Psoas muscle (tissue), 7 donors: ENCODE measurements at regions not wholly inside any gene's neighbourhood (a gene's known extent, or its start where the extent isn't known, plus 50 kb on each side); places are given as distances from the start of the nearest gene placed in this dataset.

Experiments used
- ATAC-seq, 4 donors: fragments of 200-7000 bp; cut with Tn5 transposase; one replicate each; pipeline ENCODE4 v1.9.1; 2020; ENCODE audit warnings: moderate library complexity in 3 of 4, mild to moderate bottlenecking in 2 of 4
- DNase-seq, 2 donors: peaks; one replicate each; pipeline ENCODE4 v3.0.0-alpha.2; 2020
- H3K27ac ChIP-seq: fragments of 200-600 bp; one replicate; pipeline ENCODE4 v1.8.0; 2022
- H3K27me3 ChIP-seq, 3 donors: fragments of 200-600 bp in 1 of 3; one replicate each; pipeline versions ENCODE4 v1.6.1 to v1.8.0; 2013 to 2022; ENCODE audit warnings: low read length in 2 of 3, mild to moderate bottlenecking in 2 of 3, moderate library complexity in 1 of 3; ENCODE audit not compliant: insufficient read depth in 3 of 3
- H3K36me3 ChIP-seq, 2 donors: fragments of 200-600 bp in 1 of 2; one replicate each; pipeline versions ENCODE4 v1.6.1 to v1.8.0; 2013 to 2022; ENCODE audit warnings: low read depth in 1 of 2, mild to moderate bottlenecking in 1 of 2, moderate library complexity in 1 of 2; ENCODE audit not compliant: insufficient read depth in 1 of 2
- H3K4me1 ChIP-seq: fragments of 200-600 bp; one replicate; pipeline ENCODE4 v1.8.0; 2022
- H3K4me3 ChIP-seq: fragments of 200-600 bp; one replicate; pipeline ENCODE4 v1.8.0; 2022; ENCODE audit warnings: mild to moderate bottlenecking
- H3K9me3 ChIP-seq: fragments of 200-600 bp; one replicate; pipeline ENCODE4 v1.8.0; 2022
- CTCF ChIP-seq: fragments of 200-600 bp; IDR thresholded peaks from one replicate; pipeline ENCODE4 v1.8.0; 2022; ENCODE audit warnings: antibody characterized with exemption
- WGBS, 3 donors: extraction: QIAGEN DNeasy Blood & Tissue Kit; methylation state at CpG; one replicate each; pipeline versions ENCODE4 v1.1.6 to v1.1.7; 2013; 5-methylcytosine and 5-hydroxymethylcytosine counted together
- intact Hi-C, 2 donors: fragments of 100-400 bp; cut with DNase I; formaldehyde crosslinking; loops; one replicate each; pipeline versions ENCODE4 v1.11.0 to v1.14.2; 2022
- donor health status: healthy with polysubstance abuse.
- donor health status: DM: no; HTN: no; CAD: no; lungs with moderate emphysema.
- donor health status: Bipolar disorder and iron deficiency.
- donor health status: healthy.
- donor health status: DM: yes; HTN: yes; CAD: no.
- donor health status: DM: no; HTN: no; CAD: no.
- donor health status: DM: yes; HTN: yes; CAD: no.

GRCh38 chr1:54476530-54477109, 70.4 kb upstream of the SSBP3 start:
- DNase-seq (no peak), ATAC-seq (no peak)
- Histone ChIP-seq H3K27ac (no peak overlapping the region), H3K4me3 (no peak overlapping the region), H3K9me3 (no peaks in the 10 kb centered on the region), H3K27me3 (peaks cover 0 to 2% (median 0%) of the 10 kb centered on the region in 3 donors), H3K36me3 (no peaks in the 10 kb centered on the region), H3K4me1 (peaks cover 10% of the 10 kb centered on the region)
- 85 to 88% (median 87%) methylated on average over 4 of the region's 4 CpGs for WGBS, 3 donors
- no peak for TF ChIP-seq CTCF
- intact Hi-C loops: no loop called here

DNA sequence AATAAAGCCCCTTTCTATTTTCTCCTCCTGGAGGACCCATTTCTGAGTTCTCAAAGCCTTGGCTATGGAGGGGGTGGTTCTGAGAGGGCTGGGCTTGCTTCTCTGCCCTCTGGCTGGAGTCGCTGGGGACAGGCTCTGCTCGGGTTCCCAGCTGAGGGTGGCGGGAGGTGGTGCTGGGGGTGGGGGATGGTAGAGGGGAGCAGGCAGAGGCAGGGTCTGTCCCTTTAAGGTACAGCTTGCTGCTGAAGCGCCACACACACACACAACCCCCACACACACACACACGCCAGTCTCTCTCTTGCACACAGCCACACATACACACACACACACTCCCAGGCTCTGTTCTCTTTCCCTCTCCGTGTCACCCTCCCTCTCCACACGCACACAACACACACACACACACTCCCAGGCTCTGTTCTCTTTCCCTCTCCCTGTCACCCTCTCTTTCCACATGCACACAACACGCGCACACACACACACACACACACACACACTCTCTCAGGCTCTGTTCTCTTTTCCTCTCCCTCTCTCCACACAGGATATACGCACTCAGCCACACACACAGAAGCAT, 69.8 kb upstream of the SSBP3 start:
- DNase-seq (no peak), ATAC-seq (peak in 2 of 4 donors; percentile 32 to 49)
- intact Hi-C loops: no loop called here
- peaks cover 10% of the 10 kb centered on the region for H3K4me1 ChIP-seq
- no peaks in the 10 kb centered on the region for H3K9me3 ChIP-seq
- H3K27ac ChIP-seq: no peak overlapping the region
- 49 to 65% (median 54%) methylated on average over 6 to 10 of the region's 10 CpGs for WGBS, 3 donors
- peaks cover 0 to 2% (median 0%) of the 10 kb centered on the region in 3 donors for H3K27me3 ChIP-seq
- no peaks in the 10 kb centered on the region for H3K36me3 ChIP-seq
- no peak for TF ChIP-seq CTCF
- no peak overlapping the region for H3K4me3 ChIP-seq

- Histone ChIP-seq H3K4me1 (peaks cover 7% of the 10 kb centered on the region), H3K27ac (no peak overlapping the region), H3K36me3 (no peaks in the 10 kb centered on the region), H3K9me3 (no peaks in the 10 kb centered on the region), H3K4me3 (peak overlapping the region; percentile 55), H3K27me3 (peaks cover 0 to 2% (median 0%) of the 10 kb centered on the region in 3 donors)
- intact Hi-C loops: no loop called here
- DNase-seq (peak in 1 of 2 donors; percentile 47), ATAC-seq (peak in 3 of 4 donors; percentile 27 to 51 (median 30))
- TF ChIP-seq CTCF: no peak
- WGBS, 3 donors: 29 to 36% (median 34%) methylated on average over 19 to 21 of the region's 21 CpGs
Measured at GRCh38 chr1:54475357-54475881, 69.2 kb upstream of the SSBP3 start.

DNA sequence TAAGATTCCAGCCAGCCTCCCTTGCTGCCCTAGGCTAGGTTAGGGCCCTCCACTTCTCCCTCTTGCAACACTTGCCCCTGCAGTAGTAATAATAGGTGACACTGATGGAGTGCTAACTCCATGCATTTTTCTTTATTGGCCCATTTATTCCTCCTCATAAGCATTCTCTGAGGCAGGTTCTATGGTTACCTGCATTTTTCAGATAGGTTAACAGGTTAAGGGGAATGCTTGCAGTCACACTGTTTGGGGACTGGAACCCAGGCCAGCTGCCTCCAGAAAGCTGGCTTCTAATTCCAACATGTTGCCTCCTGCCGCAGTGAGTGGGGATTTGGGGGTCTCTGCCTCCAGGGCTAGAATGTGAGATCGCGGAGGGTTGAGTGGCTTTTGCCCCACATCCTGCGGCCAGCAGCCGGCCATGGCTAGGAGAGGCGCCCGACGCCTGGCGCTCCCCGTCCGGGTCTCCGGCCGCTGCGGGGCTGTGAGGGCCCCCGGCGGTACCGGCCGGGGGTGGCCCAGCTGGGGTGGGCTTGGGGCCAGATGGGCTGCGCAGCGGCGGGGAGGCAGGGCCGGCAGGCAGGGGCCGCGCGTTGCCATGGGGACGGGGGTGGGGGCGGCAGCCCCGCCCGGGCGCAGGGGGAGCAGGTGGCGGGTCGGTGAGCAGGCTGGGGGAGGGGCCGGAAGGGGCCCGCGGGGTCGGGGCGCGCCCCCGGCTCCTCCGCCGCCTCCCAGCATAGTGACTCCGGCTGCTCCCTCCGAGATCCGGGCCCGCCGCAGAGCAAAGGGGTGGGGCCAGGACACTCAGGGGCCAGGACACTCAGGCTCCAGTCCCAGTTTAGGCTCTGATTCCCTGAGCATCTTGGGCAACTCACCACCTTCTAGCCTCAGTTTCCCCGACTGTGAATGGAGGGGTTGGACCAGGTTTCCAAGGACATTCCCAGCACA, 68.4 kb upstream of the SSBP3 start:
- no peaks in the 10 kb centered on the region for H3K36me3 ChIP-seq
- H3K27me3 ChIP-seq: peaks cover 0 to 2% (median 0%) of the 10 kb centered on the region in 3 donors
- ATAC-seq (peak; percentile 50 to 81 (median 66)), DNase-seq (peak; percentile 35 to 58)
- intact Hi-C loops: no loop called here
- no peak for TF ChIP-seq CTCF
- WGBS, 3 donors: 5 to 12% (median 5%) methylated on average over 24 to 47 of the region's 47 CpGs
- no peaks in the 10 kb centered on the region for H3K9me3 ChIP-seq
- no peak overlapping the region for H3K27ac ChIP-seq
- peak overlapping the region; percentile 55 for H3K4me3 ChIP-seq
- peaks cover 5% of the 10 kb centered on the region for H3K4me1 ChIP-seq
